ENCODE measurements at regions not wholly inside any gene's neighbourhood (a gene's known extent, or its start where the extent isn't known, plus 50 kb on each side); places are given as distances from the start of the nearest gene placed in this dataset.

GRCh38 chr5:4547547-4547946, 592.6 kb upstream of the ADAMTS16 start:
- FAIRE-seq: no peak
- H3K79me2 ChIP-seq (ENCODE audit: insufficient read depth, low read length): no peaks in the 10 kb centered on the region
- no peak overlapping the region for H3K27ac ChIP-seq (ENCODE audit: low read depth, low read length)
- Mint-ChIP-seq H3K36me3 (ENCODE audit: low read depth, unreplicated experiment) (no peaks in the 10 kb centered on the region), H3K27ac (ENCODE audit: unreplicated experiment) (no peak overlapping the region), H3K9me3 (ENCODE audit: unreplicated experiment) (no peaks in the 10 kb centered on the region), H3K4me3 (ENCODE audit: unreplicated experiment) (no peak overlapping the region), H3K27me3 (ENCODE audit: low read depth, unreplicated experiment) (peaks cover 12% of the 10 kb centered on the region), H3K4me1 (ENCODE audit: low read depth, unreplicated experiment) (no peaks in the 10 kb centered on the region)
- no peaks in the 10 kb centered on the region for H3K4me1 ChIP-seq (ENCODE audit: insufficient read depth, low read length)
- H4K20me1 ChIP-seq (ENCODE audit: insufficient read depth, low read length): no peaks in the 10 kb centered on the region
- H2AFZ ChIP-seq (ENCODE audit: low read depth, low read length): no peak overlapping the region
- no peaks in the 10 kb centered on the region for H3K9me3 ChIP-seq (ENCODE audit: insufficient read depth, low read depth, low read length)
- H3K4me2 ChIP-seq (ENCODE audit: low read length): no peak overlapping the region
- no peak overlapping the region for H3K4me3 ChIP-seq (ENCODE audit: insufficient read depth, low read depth, low read length)
- no peak for TF ChIP-seq CTCF (IDR thresholded peaks at IDR 0.05; ENCODE audit: insufficient read depth, low read depth, low read length)
- TF ChIP-seq EZH2 (IDR thresholded peaks at IDR 0.05; ENCODE audit: insufficient read depth, low read length): no peak
- DNase-seq (ENCODE audit: low read depth): no peak
- H3K27me3 ChIP-seq (ENCODE audit: insufficient read depth, low read length): peaks cover 2% of the 10 kb centered on the region
- H3K9ac ChIP-seq (ENCODE audit: low read length): no peak overlapping the region
- no peaks in the 10 kb centered on the region for H3K36me3 ChIP-seq (ENCODE audit: insufficient read depth, low read length)

- H3K9me3 ChIP-seq (ENCODE audit: insufficient read depth, low read depth, low read length): no peaks in the 10 kb centered on the region
- FAIRE-seq (no peak), DNase-seq (ENCODE audit: low read depth) (no peak)
- H3K9ac ChIP-seq (ENCODE audit: low read length): no peak overlapping the region
- H3K4me3 ChIP-seq (ENCODE audit: insufficient read depth, low read depth, low read length): no peak overlapping the region
- no peak overlapping the region for H3K4me3 Mint-ChIP-seq (ENCODE audit: unreplicated experiment)
- no peaks in the 10 kb centered on the region for H3K79me2 ChIP-seq (ENCODE audit: insufficient read depth, low read length)
- no peak overlapping the region for H3K4me2 ChIP-seq (ENCODE audit: low read length)
- H3K27me3 Mint-ChIP-seq (ENCODE audit: low read depth, unreplicated experiment): peaks cover 12% of the 10 kb centered on the region
- no peaks in the 10 kb centered on the region for H3K36me3 Mint-ChIP-seq (ENCODE audit: low read depth, unreplicated experiment)
- H3K9me3 Mint-ChIP-seq (ENCODE audit: unreplicated experiment): peaks cover 2% of the 10 kb centered on the region
- H3K36me3 ChIP-seq (ENCODE audit: insufficient read depth, low read length): no peaks in the 10 kb centered on the region
- peaks cover 2% of the 10 kb centered on the region for H3K27me3 ChIP-seq (ENCODE audit: insufficient read depth, low read length)
- TF ChIP-seq EZH2 (IDR thresholded peaks at IDR 0.05; ENCODE audit: insufficient read depth, low read length): no peak
- TF ChIP-seq CTCF (IDR thresholded peaks at IDR 0.05; ENCODE audit: insufficient read depth, low read depth, low read length): no peak
- H3K27ac ChIP-seq (ENCODE audit: low read depth, low read length): no peak overlapping the region
- H2AFZ ChIP-seq (ENCODE audit: low read depth, low read length): no peak overlapping the region
- H3K4me1 Mint-ChIP-seq (ENCODE audit: low read depth, unreplicated experiment): no peaks in the 10 kb centered on the region
- no peaks in the 10 kb centered on the region for H4K20me1 ChIP-seq (ENCODE audit: insufficient read depth, low read length)
- no peaks in the 10 kb centered on the region for H3K4me1 ChIP-seq (ENCODE audit: insufficient read depth, low read length)
- no peak overlapping the region for H3K27ac Mint-ChIP-seq (ENCODE audit: unreplicated experiment)
These were observed 591.8 kb upstream of the ADAMTS16 start for GRCh38 chr5:4548341-4548740.

- Histone ChIP-seq H3K27me3 (ENCODE audit: insufficient read depth, low read length) (peaks cover 2% of the 10 kb centered on the region), H3K4me2 (ENCODE audit: low read length) (no peak overlapping the region), H3K9ac (ENCODE audit: low read length) (no peak overlapping the region), H3K4me1 (ENCODE audit: insufficient read depth, low read length) (no peaks in the 10 kb centered on the region), H3K79me2 (ENCODE audit: insufficient read depth, low read length) (no peaks in the 10 kb centered on the region), H2AFZ (ENCODE audit: low read depth, low read length) (no peak overlapping the region), H3K36me3 (ENCODE audit: insufficient read depth, low read length) (no peaks in the 10 kb centered on the region), H3K27ac (ENCODE audit: low read depth, low read length) (no peak overlapping the region), H4K20me1 (ENCODE audit: insufficient read depth, low read length) (no peaks in the 10 kb centered on the region), H3K9me3 (ENCODE audit: insufficient read depth, low read depth, low read length) (no peaks in the 10 kb centered on the region), H3K4me3 (ENCODE audit: insufficient read depth, low read depth, low read length) (no peak overlapping the region)
- peaks cover 5% of the 10 kb centered on the region for H3K4me1 Mint-ChIP-seq (ENCODE audit: low read depth, unreplicated experiment)
- TF ChIP-seq CTCF (IDR thresholded peaks at IDR 0.05; ENCODE audit: insufficient read depth, low read depth, low read length) (no peak), EZH2 (IDR thresholded peaks at IDR 0.05; ENCODE audit: insufficient read depth, low read length) (no peak)
- DNase-seq (ENCODE audit: low read depth) (no peak), FAIRE-seq (no peak)
- peaks cover 9% of the 10 kb centered on the region for H3K27me3 Mint-ChIP-seq (ENCODE audit: low read depth, unreplicated experiment)
- H3K9me3 Mint-ChIP-seq (ENCODE audit: unreplicated experiment): peaks cover 2% of the 10 kb centered on the region
- no peaks in the 10 kb centered on the region for H3K36me3 Mint-ChIP-seq (ENCODE audit: low read depth, unreplicated experiment)
- no peak overlapping the region for H3K4me3 Mint-ChIP-seq (ENCODE audit: unreplicated experiment)
- H3K27ac Mint-ChIP-seq (ENCODE audit: unreplicated experiment): no peak overlapping the region
These were observed 590.8 kb upstream of the ADAMTS16 start for GRCh38 chr5:4549351-4549750.
